Activated CD4-positive, alpha-beta T cell treated with anti-CD3 and anti-CD28 coated beads for 24 hours (primary cell): ENCODE measurements at regions not wholly inside any gene's neighbourhood (a gene's known extent, or its start where the extent isn't known, plus 50 kb on each side); places are given as distances from the start of the nearest gene placed in this dataset.
"Not testable (repeated sequence)": the region's sequence is repeated elsewhere in the genome, so short reads cannot be mapped to it uniquely, and the experiment has no call there.

ENCODE experiments used
- DNase-seq, 2 donors: peaks; one replicate each; pipeline ENCODE4 v3.0.0-alpha.2; 2020; ENCODE audit warnings: low read depth in 2 of 2

DNA sequence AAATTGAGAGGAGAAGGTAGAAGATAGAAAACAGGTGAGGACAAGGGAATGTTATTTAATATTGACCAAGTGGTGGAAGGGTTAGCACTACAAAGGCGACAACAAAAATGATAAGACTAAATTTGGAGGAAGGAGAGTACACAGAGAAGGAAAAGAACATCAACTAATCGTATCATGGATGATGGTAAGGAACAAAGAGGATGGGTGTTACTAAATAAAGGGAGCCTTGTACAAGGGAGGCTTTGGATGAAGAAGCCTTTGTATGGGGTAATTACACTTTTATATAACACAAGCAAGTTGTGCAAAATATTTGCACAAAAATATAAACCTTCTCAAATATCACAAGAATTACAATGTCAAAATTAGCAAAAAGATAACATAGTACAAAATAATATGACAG is 125.7 kb downstream of the ZNF608 start:
- DNase-seq: no peak

- DNase-seq: no peak
These were observed 127.3 kb downstream of the ZNF608 start for GRCh38 chr5:124619121-124619520.

DNA sequence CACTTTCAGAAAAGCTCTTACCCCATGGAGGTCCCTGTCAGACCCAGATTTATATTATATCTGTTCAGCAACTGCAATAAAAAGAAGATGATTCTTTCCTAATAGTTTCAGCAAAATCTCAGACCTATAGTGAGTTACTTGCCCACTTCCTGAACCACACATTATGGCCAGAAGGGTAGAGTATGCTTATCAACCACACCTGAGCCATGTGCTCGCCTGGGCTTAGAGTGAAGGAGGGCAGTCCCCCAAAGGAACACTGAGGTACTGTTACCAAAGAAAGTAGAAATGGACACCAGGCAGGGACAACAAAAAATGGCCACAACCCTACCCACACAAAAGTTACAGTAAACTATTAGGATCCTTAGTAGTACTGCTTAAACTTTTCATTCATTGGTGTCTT is 128.7 kb downstream of the ZNF608 start:
- DNase-seq: no peak

DNA sequence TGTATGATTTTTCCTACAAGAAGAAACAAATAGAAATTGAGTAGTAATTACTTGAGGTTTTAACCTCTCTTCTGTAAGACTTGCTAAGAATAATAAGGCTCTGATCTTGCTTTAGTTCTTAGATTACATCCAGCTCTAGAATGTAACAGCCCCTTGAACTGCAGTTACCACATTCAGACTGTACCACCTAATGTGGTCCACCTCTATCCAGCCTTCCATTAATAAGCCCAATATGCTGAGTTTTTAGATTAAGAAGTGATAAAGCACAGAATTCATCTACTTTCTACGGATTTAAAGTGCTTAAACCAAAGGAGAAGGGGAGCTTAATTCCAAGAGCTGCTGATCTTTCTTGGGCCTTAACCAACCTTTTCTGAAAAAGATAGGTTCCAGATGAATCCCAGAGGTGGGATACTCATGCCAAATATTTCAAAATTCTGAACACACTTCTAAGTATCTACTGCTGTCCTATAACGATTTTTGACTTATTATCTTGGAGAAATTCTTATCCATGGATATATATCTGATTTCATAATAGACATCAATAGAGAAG is 131.5 kb downstream of the ZNF608 start:
- DNase-seq: no peak

DNA sequence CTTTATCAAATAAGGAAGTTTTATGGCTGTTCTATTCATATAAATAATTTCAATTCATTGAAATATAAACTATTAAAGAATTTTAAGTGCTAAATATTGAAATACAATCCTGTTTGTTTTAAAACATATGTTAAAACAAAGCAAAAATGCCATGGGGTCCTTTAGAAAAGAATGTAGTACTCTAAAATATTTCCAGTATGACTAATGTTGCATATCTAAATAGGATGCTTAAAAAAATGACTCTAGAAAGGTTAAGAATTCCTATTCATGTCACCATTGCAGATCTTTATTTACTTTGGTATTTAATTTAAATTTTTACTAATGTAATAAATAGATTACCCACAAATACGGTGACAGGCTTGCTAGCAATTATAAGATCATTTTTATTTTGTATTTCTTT is 132.3 kb downstream of the ZNF608 start:
- DNase-seq: no peak

DNA sequence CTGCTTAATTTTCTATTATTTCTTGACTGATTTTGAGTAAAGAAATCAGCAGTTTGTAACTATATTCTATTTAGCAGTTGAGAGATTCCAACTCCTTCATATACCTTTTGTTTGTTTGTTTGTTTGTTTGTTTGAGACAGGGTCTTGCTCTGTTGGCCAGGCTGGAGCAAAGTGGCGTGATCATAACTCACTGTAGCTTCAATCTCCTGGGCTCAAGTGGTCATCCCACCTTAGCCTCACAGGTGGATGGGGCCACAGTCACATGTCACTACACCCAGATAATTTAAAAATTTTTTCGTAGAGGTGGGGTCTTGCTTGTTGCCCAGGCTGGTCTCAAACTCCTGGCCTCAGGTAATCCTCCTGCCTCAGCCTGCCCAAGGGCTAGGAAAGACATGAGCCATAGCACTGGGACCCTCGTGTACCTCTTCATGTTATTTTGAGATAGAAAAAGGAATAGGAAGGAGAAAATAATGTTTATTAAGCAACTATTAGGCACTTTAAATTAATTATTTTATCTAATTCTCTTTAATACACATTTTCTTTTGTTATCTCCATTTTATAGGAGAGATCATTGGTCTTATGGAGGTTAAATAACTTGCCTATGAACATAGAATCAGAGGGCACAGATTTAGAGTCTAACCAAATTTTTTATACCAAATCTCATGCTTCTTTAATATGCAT is 133.0 kb downstream of the ZNF608 start:
- DNase-seq: no peak

DNA sequence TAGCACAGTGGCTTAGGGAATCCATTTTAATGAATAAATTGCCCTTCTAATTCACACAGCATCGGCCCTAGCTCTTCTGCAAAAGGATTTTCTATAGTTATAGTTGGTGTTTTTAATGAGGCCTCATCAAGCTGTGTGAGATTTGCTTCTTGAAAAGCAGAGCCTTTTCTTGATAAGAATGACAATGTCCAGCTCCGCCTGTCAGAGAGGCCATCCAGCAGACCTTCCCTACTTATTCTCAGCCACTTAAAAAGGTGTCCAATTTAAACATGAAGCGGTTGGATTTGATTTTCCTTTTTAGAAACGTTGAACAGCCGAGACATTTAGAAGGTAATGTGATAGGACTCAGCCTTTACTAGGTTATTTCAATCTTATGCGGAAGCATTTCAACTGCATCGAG is 134.4 kb downstream of the ZNF608 start:
- no peak for DNase-seq

DNA sequence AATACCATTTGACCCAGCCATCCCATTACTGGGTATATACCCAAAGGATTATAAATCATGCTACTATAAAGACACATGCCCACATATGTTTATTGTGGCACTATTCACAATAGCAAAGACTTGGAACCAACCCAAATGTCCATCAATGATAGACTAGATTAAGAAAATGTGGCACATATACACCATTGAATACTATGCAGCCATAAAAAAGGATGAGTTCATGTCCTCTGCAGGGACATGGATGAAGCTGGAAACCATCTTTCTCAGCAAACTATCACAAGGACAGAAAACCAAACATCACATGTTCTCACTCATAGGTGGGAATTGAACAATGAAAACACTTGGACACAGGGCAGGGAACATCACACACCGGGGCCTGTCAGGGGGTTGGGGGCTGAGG is 135.2 kb downstream of the ZNF608 start:
- DNase-seq: not testable (repeated sequence)

DNA sequence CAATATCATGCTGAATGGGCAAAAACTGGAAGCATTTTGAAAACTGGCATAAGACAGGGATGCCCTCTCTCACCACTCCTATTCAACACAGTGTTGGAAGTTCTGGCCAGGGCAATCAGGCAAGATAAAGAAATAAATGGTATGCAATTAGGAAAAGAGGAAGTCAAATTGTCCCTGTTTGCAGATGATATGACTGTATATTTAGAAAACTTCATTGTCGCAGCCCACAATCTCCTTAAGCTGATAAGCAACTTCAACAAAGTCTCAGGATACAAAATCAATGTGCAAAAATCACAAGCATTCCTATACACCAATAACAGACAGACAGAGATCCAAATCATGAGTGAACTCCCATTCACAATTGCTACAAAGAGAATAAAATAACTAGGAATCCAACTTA is 136.8 kb downstream of the ZNF608 start:
- not testable (repeated sequence) for DNase-seq

- DNase-seq: no peak
These were observed 139.9 kb downstream of the ZNF608 start for GRCh38 chr5:124606543-124606942.

DNA sequence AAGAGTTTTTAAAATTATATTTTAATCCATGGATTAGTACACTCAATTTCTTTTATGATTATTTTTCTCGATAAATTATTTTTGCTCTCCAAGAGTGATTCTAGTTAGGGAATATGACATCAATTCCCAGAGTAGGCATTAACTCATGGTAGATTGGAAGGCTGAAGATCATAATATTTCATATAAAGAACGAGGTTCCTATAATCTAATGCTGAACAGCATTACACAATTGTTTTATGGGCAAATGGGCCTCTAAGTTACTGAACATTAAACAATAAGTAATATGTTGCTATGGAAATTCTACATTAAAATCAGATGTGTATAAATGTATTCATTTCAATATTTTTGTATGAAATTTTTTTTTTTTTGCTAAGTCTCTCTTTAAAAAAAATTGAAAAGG is 140.3 kb downstream of the ZNF608 start:
- no peak for DNase-seq

- no peak for DNase-seq
These were observed 140.9 kb downstream of the ZNF608 start for GRCh38 chr5:124605541-124605940.

- DNase-seq: no peak
These were observed 142.0 kb downstream of the ZNF608 start for GRCh38 chr5:124604419-124604818.

- no peak for DNase-seq
These were observed 143.4 kb downstream of the ZNF608 start for GRCh38 chr5:124602925-124603650.

DNA sequence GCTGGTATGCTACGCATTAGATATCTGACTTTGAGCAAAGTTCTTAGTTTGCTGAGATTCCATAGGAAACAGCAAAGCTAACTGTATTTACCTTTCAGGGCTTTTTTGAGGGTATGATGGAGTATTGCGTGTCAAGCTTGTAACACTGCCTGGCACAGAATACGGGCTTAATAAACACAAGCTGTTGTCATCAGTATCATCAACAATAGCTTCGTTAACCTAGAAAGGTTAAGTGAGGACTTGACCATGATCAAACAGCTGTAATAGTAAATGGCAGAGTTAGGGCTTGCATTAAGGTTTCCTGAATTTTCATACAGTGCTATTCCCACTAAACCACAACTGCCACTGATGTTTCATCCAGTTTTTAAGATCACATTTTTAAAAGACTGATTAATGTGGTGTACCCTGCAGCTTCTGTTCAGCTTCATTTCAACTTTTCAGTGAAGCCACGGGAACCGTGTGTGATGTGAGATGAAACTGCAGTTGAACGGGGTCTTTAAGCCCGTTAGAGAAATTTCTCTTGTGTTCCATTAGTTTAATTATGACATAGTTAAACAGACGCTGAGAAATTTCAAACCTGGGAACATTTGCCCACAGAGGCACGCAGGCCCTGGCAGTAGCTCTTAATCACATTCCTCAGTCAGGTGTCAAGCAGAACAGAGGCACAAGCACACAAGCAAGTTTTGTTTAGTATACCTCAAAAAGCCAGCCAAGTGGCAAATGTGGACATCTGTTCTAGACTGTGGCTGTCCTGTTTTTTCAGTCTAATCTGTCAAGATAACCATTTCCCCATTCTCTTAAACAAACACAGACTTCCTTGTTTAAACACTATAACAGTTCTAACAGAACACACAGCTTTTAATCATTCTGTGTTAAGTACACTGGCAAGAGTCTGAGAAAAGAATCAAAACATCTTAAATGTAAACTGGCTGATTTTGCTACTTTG is 147.1 kb downstream of the ZNF608 start:
- no peak for DNase-seq

DNA sequence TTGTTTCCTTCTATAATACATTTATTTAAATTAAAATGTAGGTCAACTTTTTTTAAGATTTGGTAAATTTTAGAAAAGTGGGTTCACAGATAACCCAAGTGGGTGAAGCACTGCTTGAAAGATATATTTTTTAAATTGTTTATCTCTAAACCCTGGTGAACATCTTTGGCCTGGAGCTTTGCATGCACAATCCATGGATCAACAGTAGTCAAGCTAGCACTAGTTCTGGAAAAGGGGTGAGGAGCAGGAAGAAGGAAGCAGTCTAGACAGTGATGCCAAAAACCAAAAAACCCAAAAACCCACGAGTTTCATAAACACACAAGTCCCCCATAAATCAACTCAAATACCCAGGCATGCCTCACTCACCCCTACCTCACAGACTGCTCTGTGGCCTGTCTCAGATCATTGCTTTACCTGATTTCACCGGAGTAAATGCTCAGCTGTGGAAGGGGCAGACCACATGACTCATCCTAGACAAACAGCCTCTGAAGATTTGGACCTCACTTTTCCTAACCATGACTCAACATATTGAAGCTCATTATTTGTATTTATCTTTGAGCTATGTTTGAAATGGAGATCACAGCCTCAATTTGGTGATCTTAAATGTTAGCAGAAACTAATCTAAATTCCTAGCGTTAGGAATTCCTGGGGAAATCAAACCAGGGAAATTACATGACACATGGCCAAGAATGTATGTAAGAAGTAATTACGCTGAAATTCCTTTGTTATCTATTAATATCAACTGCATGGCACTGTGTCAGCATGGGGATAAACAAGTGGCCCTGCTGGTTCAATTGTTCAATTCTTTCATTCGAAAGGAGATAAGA is 149.6 kb downstream of the ZNF608 start:
- DNase-seq: no peak

- no peak for DNase-seq
These were observed 152.5 kb downstream of the ZNF608 start for GRCh38 chr5:124593952-124594351.

DNA sequence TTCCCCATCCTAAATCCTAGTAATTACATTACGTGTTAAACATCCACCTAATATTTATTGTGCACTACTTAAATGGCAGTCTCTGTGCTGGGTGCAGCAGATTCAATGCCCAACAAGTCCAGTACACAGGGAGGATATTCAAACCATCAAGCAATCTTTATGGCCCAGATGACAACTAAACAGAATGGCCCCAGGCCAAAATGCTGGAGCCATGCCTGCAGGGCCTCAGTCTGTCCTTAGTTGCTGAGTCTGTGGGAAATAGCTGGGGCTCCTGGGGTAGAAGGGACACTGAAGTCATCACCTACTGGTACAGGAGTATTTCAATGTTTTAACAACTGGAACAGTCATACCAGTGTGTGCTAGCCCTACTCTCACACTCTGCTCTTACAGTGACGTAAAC is 153.5 kb downstream of the ZNF608 start:
- no peak for DNase-seq

GRCh38 chr5:124591583-124591982 is 154.9 kb downstream of the ZNF608 start:
- no peak for DNase-seq

DNA sequence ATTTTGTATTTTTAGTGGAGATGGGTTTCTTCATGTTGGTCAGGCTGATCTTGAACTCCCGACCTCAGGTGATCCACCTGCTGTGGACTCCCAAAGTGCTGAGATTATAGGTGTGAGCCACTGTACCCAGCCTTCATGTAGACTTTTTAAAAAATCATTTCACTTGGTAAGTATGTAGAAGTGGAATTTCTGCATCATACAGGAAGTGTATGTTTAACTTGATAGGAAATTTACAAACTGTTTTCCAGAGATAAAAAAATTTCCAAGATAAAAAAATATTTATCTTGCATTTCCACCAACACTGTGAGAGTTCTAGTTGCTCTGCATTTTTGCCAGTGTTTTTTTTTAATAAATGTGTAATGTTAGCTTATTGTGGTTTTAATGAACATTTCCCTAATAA is 155.8 kb downstream of the ZNF608 start:
- no peak for DNase-seq

DNA sequence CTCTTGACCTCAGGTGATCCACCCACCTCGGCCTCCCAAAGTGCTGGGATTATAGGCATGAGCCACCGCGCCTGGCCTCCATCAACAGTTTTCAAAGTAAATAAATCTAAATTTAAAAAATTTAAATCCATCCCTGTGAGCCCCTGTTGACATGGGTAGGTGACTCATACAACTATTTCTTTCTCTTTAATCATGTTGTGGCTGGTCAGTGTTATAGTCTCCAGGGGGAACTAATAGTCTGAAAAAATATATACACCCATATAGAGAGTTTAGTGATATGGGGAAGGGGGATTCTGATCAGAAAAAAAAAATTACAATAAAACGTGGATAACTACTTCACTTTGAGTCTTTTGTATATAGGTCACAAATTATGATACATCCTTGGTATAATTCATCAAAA is 159.2 kb downstream of the ZNF608 start:
- DNase-seq: no peak
